ENCODE measurements at regions not wholly inside any gene's neighbourhood (a gene's known extent, or its start where the extent isn't known, plus 50 kb on each side); places are given as distances from the start of the nearest gene placed in this dataset.

DNA sequence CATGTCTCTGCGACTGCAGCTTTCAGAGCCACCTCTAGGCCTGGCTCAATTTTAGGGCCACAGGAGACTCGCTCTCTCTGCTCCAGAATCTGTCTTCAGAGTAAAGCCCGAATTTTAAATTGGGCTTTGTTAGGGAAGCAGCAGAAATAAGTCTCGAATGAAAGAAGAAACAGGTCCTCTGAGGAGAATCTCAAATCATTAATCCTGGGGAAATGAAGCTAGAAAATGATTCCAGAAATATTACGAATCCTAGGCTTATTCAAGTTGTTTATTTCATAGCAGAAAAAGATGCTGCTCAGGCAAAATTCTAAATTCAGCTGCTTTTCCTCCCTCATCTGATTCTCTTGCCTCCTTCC is 114.2 kb upstream of the THBS1 start:
- no peak for DNase-seq

GRCh38 chr15:39468331-39468730 is 112.5 kb upstream of the THBS1 start:
- DNase-seq = no peak

- DNase-seq = no peak
These were observed 112.1 kb upstream of the THBS1 start for GRCh38 chr15:39468828-39469227.

- no peak for DNase-seq
These were observed 108.9 kb upstream of the THBS1 start for GRCh38 chr15:39471785-39472574.

- DNase-seq = no peak
These were observed 108.1 kb upstream of the THBS1 start for GRCh38 chr15:39472621-39473297.

DNA sequence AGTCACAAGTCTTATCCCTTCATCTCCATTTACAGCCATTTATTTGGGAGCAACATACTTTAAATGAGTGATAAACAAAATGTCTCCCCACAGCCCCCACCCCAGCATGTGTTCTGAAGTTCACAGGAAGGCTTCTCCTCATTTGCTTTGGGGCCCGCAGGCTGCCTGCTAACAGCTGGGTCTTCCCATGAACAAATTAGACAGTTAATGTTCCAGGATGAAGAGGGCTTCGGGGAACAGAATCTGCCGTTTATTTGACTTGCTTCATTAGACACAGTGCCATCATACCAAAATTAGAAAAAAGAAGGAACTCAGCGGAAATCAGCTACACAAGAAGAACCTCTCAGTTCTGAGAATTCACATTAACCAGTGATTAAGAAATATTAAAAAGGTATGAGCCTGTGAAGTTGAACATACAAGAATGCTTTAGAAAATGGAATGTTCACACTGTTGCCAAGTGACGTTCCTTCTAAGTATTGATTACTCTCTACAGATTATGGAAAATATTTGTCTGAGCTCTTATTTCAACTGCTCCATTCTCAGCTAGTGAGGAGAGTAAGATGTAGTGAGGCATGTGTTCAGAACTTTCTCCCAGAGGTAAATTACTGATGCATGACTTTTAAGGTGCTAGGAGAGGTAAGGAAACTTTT is 107.5 kb upstream of the THBS1 start:
- no peak for DNase-seq

GRCh38 chr15:39474657-39475056 is 106.2 kb upstream of the THBS1 start:
- DNase-seq = no peak

DNA sequence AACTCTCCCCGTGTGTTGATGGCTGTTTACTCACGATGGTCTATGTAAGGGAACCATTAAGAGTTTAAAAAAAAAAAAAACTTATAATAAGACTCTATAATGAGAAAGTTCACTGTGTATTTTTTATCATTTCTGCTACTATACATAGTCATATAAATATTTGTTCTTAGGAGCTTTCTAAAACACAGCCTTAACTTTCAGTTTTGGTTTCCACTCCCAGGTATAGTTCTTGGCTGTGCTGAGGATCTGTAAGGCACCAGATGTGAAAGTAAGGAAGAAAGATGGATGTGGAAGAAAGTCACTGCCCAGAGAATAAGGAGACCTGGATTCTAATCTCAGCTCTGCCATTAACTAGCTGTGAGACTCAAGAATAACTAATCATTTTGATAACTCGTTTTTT is 101.9 kb upstream of the THBS1 start:
- DNase-seq = no peak

DNA sequence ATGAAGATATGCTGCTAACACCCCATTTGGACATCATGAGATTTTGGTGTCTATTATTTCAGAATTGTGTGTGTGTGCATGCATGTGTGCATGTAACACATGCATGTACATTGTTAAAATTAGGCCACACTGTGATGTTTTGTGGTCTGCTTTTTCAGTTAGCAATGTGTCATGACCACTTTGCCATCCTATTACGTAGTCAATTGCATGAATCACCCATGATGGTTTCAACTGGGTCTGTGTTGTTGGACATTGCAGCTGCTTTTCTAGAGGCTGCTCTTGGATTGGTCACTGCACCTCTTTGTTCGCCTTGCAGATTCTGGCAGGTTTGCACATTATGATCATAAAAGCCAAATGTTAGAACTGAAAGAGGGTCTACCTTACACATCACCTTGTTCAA is 101.0 kb upstream of the THBS1 start:
- no peak for DNase-seq

GRCh38 chr15:39482459-39482858 is 98.4 kb upstream of the THBS1 start:
- no peak for DNase-seq

DNA sequence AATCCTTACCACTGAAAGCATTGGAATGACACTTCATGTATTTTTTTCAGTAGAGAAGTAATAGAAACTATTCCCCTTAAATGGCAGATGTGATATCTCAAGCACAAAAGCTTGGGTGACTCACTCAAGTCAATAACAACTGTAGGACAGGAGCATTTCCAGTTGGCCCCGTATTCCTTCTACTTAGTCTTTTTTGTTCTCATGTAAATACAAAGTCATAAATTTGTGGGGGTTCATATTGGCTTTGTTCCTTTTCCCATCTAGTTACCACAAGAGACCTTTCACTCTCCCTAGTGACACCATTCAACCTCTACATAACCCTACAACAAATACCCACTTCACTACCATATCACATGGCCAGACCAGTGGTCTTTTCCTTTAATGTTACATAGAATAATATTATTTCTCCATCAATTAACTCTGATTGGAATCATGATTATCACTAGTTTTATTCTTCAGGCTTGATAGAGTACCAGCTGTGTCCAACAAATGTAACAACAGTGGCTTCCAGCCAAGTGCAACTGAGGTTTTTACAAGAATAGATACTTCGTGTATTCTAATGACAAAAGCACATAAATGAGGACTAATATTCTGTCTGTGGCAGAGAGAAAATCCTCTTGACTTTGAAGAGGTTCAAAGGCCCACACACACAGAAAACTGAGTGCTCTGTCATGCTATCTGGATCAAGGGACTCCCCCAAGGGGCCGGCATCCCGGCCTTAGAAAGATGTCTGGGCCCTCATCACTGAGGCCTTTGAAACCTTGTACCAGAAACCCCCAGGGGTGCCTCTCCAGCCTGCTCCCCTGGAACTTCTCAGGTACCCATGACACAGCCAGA is 94.0 kb upstream of the THBS1 start:
- no peak for DNase-seq

DNA sequence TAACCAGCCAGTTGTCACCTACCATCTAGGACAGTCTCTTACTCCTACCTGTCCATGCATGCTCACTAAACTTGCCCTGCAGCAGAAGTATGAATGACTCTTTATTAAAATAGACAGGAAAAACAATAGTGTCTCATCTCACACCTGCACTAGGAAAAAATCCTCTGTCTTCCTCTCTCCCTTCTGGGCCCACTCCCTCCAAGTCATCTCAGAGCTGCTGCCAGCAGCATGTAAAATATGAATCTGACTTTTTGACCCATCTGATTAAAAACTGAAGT is 93.5 kb upstream of the THBS1 start:
- DNase-seq = no peak

- no peak for DNase-seq
These were observed 92.4 kb upstream of the THBS1 start for GRCh38 chr15:39488516-39488915.

- DNase-seq = no peak
These were observed 91.9 kb upstream of the THBS1 start for GRCh38 chr15:39488961-39489360.

DNA sequence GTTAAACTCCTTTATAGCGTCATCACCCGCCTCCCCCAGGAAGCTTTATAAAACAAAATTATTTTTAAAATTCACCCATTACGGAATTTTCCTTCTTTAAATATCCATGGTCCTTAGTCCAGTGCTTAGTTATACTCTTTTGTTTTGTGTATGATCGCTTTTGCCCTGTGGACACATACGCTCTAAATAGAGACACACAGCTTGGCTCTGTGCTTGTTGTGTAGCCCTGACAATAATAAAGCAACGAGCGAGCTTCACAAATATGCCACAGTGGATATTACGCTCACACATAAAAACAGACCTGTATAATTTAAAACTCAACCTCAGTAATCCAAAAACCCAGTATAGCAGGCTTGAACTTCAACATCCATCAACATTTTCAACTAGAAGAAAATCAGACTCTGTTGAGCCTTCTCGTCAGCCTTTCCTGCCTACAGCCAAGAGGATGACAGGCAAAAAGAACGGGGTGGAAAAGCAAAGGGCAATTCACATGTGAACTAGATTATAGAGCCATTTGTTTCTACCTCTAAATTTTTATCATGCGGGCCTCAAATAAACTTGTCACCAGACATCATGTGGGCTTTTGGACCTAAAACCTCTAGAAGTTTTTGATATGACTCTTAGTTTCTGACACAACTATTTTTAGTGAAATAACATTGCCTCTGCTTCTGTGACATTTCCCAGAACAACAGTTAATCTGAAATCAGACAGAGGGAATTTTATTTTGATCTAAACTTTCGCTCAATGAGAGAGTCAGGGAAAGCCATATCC is 89.6 kb upstream of the THBS1 start:
- no peak for DNase-seq

DNA sequence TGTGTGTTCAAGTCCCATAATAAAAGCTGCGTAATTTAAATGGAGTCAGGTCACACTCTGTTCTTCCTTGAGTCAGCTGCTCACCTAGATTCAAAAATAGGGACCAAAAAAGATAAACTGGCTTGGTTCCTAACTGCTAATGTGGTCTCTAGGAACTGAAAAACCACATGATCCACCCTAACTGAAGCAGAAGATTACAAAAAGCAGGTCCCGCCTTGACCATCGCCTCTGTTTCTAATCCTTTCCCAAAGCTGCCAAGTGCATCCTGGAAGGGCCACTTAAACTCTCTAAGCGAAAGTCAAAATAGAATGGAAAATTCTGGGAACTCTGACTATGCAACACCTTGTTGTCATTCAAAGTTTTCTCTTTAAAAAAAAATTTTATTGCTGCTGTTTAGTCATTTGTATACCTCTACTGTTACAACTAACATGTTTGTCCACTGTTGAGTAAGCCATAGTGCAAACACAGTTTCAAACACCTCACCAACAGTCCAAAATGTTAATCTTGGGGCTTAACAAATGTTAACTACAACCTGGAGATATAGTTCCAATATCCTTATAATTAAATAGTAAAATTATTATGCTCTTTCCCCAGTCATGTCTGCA is 88.9 kb upstream of the THBS1 start:
- DNase-seq = no peak

DNA sequence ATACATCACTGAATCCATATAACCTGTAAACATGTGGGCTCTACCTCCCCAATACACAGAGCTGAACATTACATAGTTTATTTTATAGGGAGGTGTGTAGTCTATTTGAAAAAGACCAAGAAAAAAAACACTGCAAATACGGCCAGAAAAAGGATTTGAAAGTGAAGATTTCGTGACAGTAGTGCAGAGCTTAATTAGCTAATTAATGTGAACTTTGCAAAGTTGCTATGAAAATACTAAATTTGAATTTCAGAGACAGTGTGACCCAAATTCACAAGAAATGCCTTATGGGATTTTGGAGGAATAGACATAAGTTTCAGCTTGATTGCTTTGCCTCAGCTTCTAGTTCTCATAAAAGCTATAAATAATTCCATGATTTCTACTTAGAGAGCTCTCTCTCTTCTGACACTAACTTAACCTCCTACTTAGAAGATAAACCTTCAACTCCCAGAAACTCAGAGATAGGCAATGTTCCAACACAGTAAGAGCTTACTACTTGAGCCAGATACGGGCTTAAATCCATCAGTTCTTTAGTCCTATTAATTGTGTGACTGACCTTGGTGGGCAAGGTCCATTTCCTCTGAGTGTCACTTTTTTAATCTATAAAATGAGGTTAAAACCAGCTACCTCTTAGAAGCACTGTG is 87.3 kb upstream of the THBS1 start:
- DNase-seq = no peak

- DNase-seq = no peak
These were observed 86.4 kb upstream of the THBS1 start for GRCh38 chr15:39494462-39494861.

- no peak for DNase-seq
These were observed 84.7 kb upstream of the THBS1 start for GRCh38 chr15:39495871-39496840.

DNA sequence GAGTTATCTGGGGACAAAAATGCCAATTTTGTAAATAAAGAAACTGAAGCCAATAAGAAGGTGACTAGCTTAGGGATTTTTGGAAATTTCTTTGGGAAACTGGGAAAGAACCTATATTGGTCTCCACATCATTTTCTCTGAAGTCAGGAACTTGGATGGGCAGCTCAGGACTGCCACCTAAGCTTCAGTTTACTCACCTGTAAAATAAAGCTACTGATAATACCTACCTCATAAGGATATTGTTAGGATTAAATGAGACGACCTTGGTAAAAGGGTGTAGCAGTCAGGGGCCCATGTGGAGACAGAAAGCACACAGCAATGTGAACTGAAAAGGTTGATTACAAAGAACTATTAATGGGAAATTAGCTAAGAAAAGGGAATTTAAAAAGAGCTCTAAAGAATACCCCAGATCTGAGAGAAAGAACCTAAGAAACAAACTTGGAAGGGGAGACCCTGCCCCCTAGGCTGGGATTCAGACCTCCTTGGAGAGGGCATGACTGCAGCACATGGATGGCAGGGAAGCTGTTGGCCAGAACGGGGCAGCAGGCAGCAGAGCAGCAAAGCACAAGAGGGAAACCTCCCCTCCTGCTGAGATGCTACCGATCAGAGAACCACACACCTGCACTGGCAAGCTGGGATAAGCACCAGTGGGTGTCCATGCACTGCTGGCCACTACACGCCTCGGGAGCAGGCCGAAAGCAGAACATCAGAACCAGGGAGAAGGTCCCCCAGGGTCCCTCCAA is 83.7 kb upstream of the THBS1 start:
- DNase-seq = no peak
